H1 (cell line): ENCODE measurements at regions not wholly inside any gene's neighbourhood (a gene's known extent, or its start where the extent isn't known, plus 50 kb on each side); places are given as distances from the start of the nearest gene placed in this dataset.

ENCODE experiments used
- CHD2 ChIP-seq: IDR thresholded peaks from 2 replicates; pipeline ENCODE4 v1.6.1; 2012; ENCODE audit warnings: low read length, improper control_type of control experiment
- EP300 ChIP-seq, 2 experiments: IDR thresholded peaks; 1 replicate in 1 of 2; 2 replicates in 1 of 2; pipeline ENCODE4 v1.6.1; 2011 to 2012; ENCODE audit warnings: low read depth in 2 of 2, low read length in 2 of 2, mild to moderate bottlenecking in 2 of 2, borderline replicate concordance in 1 of 2, inconsistent platforms in 1 of 2, moderate library complexity in 1 of 2
- HDAC2 ChIP-seq, 2 experiments: fragments of 300-600 bp in 1 of 2; sonication (generic) in 1 of 2; IDR thresholded peaks; 2 replicates each; pipeline ENCODE4 v1.6.1; 2011 to 2012; ENCODE audit warnings: low read depth in 2 of 2, low read length in 2 of 2, mild to moderate bottlenecking in 2 of 2, moderate library complexity in 2 of 2, borderline replicate concordance in 1 of 2, inconsistent platforms in 1 of 2
- JUN ChIP-seq: IDR thresholded peaks from 2 replicates; pipeline ENCODE4 v1.6.1; 2011; ENCODE audit warnings: low read depth, mild to moderate bottlenecking, improper control_type of control experiment, low read length
- KDM1A ChIP-seq: fragments of 200-600, 300-600 bp; sonication (generic); IDR thresholded peaks from 2 replicates; pipeline ENCODE4 v1.7.1; 2016; ENCODE audit warnings: mild to moderate bottlenecking, low read length, borderline replicate concordance
- NRF1 ChIP-seq: IDR thresholded peaks from 2 replicates; pipeline ENCODE4 v1.6.1; 2011; ENCODE audit warnings: mild to moderate bottlenecking, low read depth, low read length, improper control_type of control experiment
- POLR2A ChIP-seq, 2 experiments: IDR thresholded peaks; 1 replicate in 1 of 2; 2 replicates in 1 of 2; pipeline ENCODE4 v1.6.1; 2011; ENCODE audit warnings: low read depth in 2 of 2, low read length in 2 of 2, mild to moderate bottlenecking in 2 of 2; ENCODE audit errors: control extremely low read depth in 1 of 2
- RAD21 ChIP-seq, 2 experiments: IDR thresholded peaks in 1 of 2; conservative IDR thresholded peaks in 1 of 2; 2 replicates each; pipeline ENCODE4 v1.6.1; 2011; ENCODE audit warnings: low read depth in 2 of 2, low read length in 2 of 2, improper control_type of control experiment in 1 of 2, inconsistent platforms in 1 of 2, mild to moderate bottlenecking in 1 of 2, moderate library complexity in 1 of 2
- SIX5 ChIP-seq: IDR thresholded peaks from 2 replicates; pipeline ENCODE4 v1.6.1; 2011; ENCODE audit warnings: mild to moderate bottlenecking, low read depth, low read length
- SUZ12 ChIP-seq: fragments of 200-600 bp; sonication (generic); IDR thresholded peaks from 2 replicates; pipeline ENCODE4 v1.6.1; 2012; ENCODE audit warnings: mild to moderate bottlenecking, inconsistent platforms, low read length, moderate library complexity, mixed read lengths
- TAF1 ChIP-seq: IDR thresholded peaks from 2 replicates; pipeline ENCODE4 v1.6.1; 2011; ENCODE audit warnings: mild to moderate bottlenecking, low read depth, low read length
- TEAD4 ChIP-seq: IDR thresholded peaks from 2 replicates; pipeline ENCODE4 v1.6.1; 2012; ENCODE audit warnings: low read depth, low read length, inconsistent platforms, mixed read lengths
- YY1 ChIP-seq: IDR thresholded peaks from 2 replicates; pipeline ENCODE4 v1.6.1; 2011; ENCODE audit warnings: low read depth, mild to moderate bottlenecking, low read length
- TF ChIP-seq, protein P1 (sequence below), 3 experiments: IDR thresholded peaks; 1 replicate in 2 of 3; 2 replicates in 1 of 3; pipeline versions ENCODE4 v1.5.1 to v1.6.1; 2011; ENCODE audit warnings: low read length in 3 of 3, mild to moderate bottlenecking in 3 of 3, inconsistent platforms in 2 of 3, low read depth in 1 of 3, moderate library complexity in 1 of 3; ENCODE audit not compliant: insufficient read depth in 1 of 3; ENCODE audit errors: control extremely low read depth in 1 of 3

DNA sequence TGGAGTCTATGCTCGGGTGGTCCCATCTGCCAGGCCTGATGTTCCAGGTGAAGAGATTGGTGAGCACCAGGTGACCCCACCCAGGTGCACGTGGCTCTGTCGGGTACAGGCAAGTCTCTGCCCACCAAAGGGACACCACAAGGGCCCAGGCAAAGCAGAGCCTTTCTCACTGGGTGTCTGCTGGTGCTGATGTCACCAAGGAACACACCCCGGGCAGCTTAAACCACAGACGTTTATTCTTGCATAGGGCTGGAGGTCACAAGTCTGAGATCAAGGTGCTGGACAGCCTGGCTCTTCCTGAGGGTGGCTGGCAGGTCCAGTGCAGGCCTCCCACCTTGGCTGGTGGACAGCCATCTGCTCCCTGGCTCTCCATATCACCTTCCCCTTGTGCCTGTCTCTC lies 100.7 kb upstream of the CD93 start:
- TF ChIP-seq EP300 (IDR thresholded peaks at IDR 0.05; ENCODE audit: borderline replicate concordance in 1 of 2, low read depth in 2 of 2, low read length in 2 of 2): no peak
- no peak for TF ChIP-seq KDM1A
- TF ChIP-seq TAF1: no peak
- TF ChIP-seq TEAD4: no peak
- no peak for TF ChIP-seq SIX5
- TF ChIP-seq RAD21 (IDR thresholded peaks at IDR 0.05 in 1 of 2, conservative IDR thresholded peaks at IDR 0.05 in 1 of 2; ENCODE audit: low read depth in 2 of 2, low read length in 2 of 2): no peak
- TF ChIP-seq, protein P1, sequence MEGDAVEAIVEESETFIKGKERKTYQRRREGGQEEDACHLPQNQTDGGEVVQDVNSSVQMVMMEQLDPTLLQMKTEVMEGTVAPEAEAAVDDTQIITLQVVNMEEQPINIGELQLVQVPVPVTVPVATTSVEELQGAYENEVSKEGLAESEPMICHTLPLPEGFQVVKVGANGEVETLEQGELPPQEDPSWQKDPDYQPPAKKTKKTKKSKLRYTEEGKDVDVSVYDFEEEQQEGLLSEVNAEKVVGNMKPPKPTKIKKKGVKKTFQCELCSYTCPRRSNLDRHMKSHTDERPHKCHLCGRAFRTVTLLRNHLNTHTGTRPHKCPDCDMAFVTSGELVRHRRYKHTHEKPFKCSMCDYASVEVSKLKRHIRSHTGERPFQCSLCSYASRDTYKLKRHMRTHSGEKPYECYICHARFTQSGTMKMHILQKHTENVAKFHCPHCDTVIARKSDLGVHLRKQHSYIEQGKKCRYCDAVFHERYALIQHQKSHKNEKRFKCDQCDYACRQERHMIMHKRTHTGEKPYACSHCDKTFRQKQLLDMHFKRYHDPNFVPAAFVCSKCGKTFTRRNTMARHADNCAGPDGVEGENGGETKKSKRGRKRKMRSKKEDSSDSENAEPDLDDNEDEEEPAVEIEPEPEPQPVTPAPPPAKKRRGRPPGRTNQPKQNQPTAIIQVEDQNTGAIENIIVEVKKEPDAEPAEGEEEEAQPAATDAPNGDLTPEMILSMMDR (IDR thresholded peaks at IDR 0.05; ENCODE audit: control extremely low read depth in 1 of 3, insufficient read depth in 1 of 3, low read depth in 1 of 3, low read length in 3 of 3): no peak
- no peak for TF ChIP-seq HDAC2 (IDR thresholded peaks at IDR 0.05; ENCODE audit: borderline replicate concordance in 1 of 2, low read depth in 2 of 2, low read length in 2 of 2)
- no peak for TF ChIP-seq YY1
- TF ChIP-seq NRF1: no peak
- TF ChIP-seq CHD2: no peak
- TF ChIP-seq SUZ12: no peak
- no peak for TF ChIP-seq JUN
- TF ChIP-seq POLR2A (IDR thresholded peaks at IDR 0.05; ENCODE audit: control extremely low read depth in 1 of 2, low read depth in 2 of 2, low read length in 2 of 2): no peak
